Neural cell (in vitro differentiated cells): ENCODE measurements at regions not wholly inside any gene's neighbourhood (a gene's known extent, or its start where the extent isn't known, plus 50 kb on each side); places are given as distances from the start of the nearest gene placed in this dataset.

Source experiments
- H2AFZ ChIP-seq: fragments of 200-600, 300-800 bp; sonication (generic), shearing (Covaris generic); 2 replicates; pipeline ENCODE4 v1.6.0; 2014; ENCODE audit warnings: low read depth, mild to moderate bottlenecking, antibody characterized with exemption, low read length, moderate library complexity
- H3F3A ChIP-seq: fragments of 200-600 bp; shearing (Covaris generic); 2 replicates; pipeline ENCODE4 v1.6.1; 2016; ENCODE audit warnings: mild to moderate bottlenecking, moderate library complexity, mixed read lengths, antibody characterized with exemption, low read length; ENCODE audit not compliant: insufficient read depth, poor library complexity, severe bottlenecking
- H3K27ac ChIP-seq: fragments of 200-600, 300-800 bp; sonication (generic), shearing (Covaris generic); 2 replicates; pipeline ENCODE4 v1.5.1; 2014; ENCODE audit warnings: mild to moderate bottlenecking, low read length, moderate library complexity
- H3K27me3 ChIP-seq: fragments of 300-800, 200-600 bp; sonication (generic), shearing (Covaris generic); 2 replicates; pipeline ENCODE4 v1.6.0; 2014; ENCODE audit warnings: mild to moderate bottlenecking, low read depth, low read length, moderate library complexity; ENCODE audit not compliant: insufficient read depth
- H3K36me3 ChIP-seq: fragments of 300-800, 200-600 bp; sonication (generic), shearing (Covaris generic); 2 replicates; pipeline ENCODE4 v1.5.1; 2014; ENCODE audit warnings: mild to moderate bottlenecking, antibody characterized with exemption, low read length, moderate library complexity; ENCODE audit not compliant: insufficient read depth
- H3K4me2 ChIP-seq: fragments of 300-800, 200-600 bp; sonication (generic), shearing (Covaris generic); 2 replicates; pipeline ENCODE4 v1.6.0; 2014; ENCODE audit warnings: mild to moderate bottlenecking, low read length
- H3K4me3 ChIP-seq: fragments of 300-800, 200-600 bp; sonication (generic), shearing (Covaris generic); 2 replicates; pipeline ENCODE4 v1.5.1; 2014; ENCODE audit warnings: mild to moderate bottlenecking, low read length, moderate library complexity
- H3K79me2 ChIP-seq: fragments of 200-600 bp; shearing (Covaris generic); replicated peaks from 2 replicates; pipeline ENCODE4 v1.6.0; 2014; ENCODE audit warnings: mild to moderate bottlenecking, low read length, moderate library complexity; ENCODE audit not compliant: insufficient read depth
- H3K9ac ChIP-seq: fragments of 300-800, 200-600 bp; sonication (generic), shearing (Covaris generic); 2 replicates; pipeline ENCODE4 v1.6.1; 2016; ENCODE audit warnings: mild to moderate bottlenecking, low read length, mixed read lengths
- H3K9me2 ChIP-seq: fragments of 200-600 bp; shearing (Covaris generic); 2 replicates; pipeline ENCODE4 v1.6.1; 2016; ENCODE audit warnings: mild to moderate bottlenecking, low read length, mixed read lengths; ENCODE audit not compliant: insufficient read depth
- H3K9me3 ChIP-seq: fragments of 200-600, 300-800 bp; sonication (generic), shearing (Covaris generic); 2 replicates; pipeline ENCODE4 v1.6.1; 2016; ENCODE audit warnings: mild to moderate bottlenecking, mixed run types, low read length, moderate library complexity, mixed read lengths
- H4K20me1 ChIP-seq: fragments of 200-600 bp; shearing (Covaris generic); 2 replicates; pipeline ENCODE4 v1.6.1; 2016; ENCODE audit warnings: mild to moderate bottlenecking, mixed run types; ENCODE audit not compliant: insufficient read depth
- EP300 ChIP-seq: fragments of 450-650 bp; conservative IDR thresholded peaks from 2 replicates; pipeline ENCODE4 v1.6.1; 2014; ENCODE audit warnings: antibody characterized with exemption, mild to moderate bottlenecking, moderate library complexity; ENCODE audit not compliant: poor library complexity, severe bottlenecking
- EZH2 ChIP-seq: fragments of 200-600, 300-800 bp; shearing (Covaris generic), sonication (generic); IDR thresholded peaks from 2 replicates; pipeline ENCODE4 v1.6.1; 2014; ENCODE audit warnings: antibody characterized with exemption, low read length, borderline replicate concordance, mild to moderate bottlenecking; ENCODE audit not compliant: insufficient read depth, poor library complexity, severe bottlenecking
- MXI1 ChIP-seq: fragments of 450-650 bp; conservative IDR thresholded peaks from 2 replicates; pipeline ENCODE4 v1.6.1; 2014; ENCODE audit warnings: antibody characterized with exemption, mild to moderate bottlenecking; ENCODE audit not compliant: poor library complexity, severe bottlenecking
- POLR2AphosphoS5 ChIP-seq: IDR thresholded peaks from 2 replicates; pipeline ENCODE4 v1.6.1; 2012
- RAD21 ChIP-seq: fragments of 450-650 bp; conservative IDR thresholded peaks from 2 replicates; pipeline ENCODE4 v1.6.1; 2014; ENCODE audit warnings: antibody characterized with exemption, mild to moderate bottlenecking, moderate library complexity
- SMC3 ChIP-seq: fragments of 450-650 bp; conservative IDR thresholded peaks from 2 replicates; pipeline ENCODE4 v1.6.1; 2014; ENCODE audit warnings: antibody characterized with exemption, mild to moderate bottlenecking, moderate library complexity; ENCODE audit not compliant: poor library complexity
- TAF1 ChIP-seq: IDR thresholded peaks from 2 replicates; pipeline ENCODE4 v1.6.1; 2012; ENCODE audit warnings: low read depth
- TF ChIP-seq, protein P1 (sequence below): IDR thresholded peaks from 2 replicates; pipeline ENCODE4 v1.6.1; 2012; ENCODE audit warnings: borderline replicate concordance
- TF ChIP-seq, protein P2 (sequence below): fragments of 450-650 bp; IDR thresholded peaks from 2 replicates; pipeline ENCODE4 v1.5.1; 2014; ENCODE audit warnings: antibody characterized with exemption, mild to moderate bottlenecking, moderate library complexity; ENCODE audit not compliant: poor library complexity, severe bottlenecking

DNA sequence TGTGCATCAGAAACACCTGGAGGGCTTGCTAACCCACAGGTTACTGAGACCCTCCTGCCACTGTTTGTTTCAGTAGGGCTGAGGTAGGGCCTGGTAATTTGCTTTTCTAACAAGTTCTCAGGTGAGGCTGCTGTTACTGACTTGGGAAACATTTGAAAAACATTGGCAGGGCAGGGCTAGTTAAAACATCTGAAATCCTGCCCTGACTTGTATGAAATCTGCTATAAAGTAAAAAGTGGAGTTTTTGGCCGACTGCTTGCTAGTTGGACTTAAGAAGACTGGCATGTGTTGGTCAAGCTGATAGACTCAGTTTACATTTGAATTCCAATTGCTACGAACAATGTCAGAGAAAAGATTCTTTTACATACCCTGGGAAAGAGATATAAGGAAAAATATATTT lies 111.6 kb upstream of the DLX2 start:
- Histone ChIP-seq H2AFZ (no peak overlapping the region), H3K4me2 (no peak overlapping the region), H3K9ac (no peak overlapping the region), H3F3A (no peaks in the 10 kb centered on the region), H4K20me1 (no peaks in the 10 kb centered on the region), H3K9me3 (no peaks in the 10 kb centered on the region), H3K36me3 (no peaks in the 10 kb centered on the region), H3K9me2 (no peaks in the 10 kb centered on the region), H3K27ac (no peak overlapping the region), H3K27me3 (no peaks in the 10 kb centered on the region), H3K4me3 (no peak overlapping the region), H3K79me2 (no peaks in the 10 kb centered on the region)
- TF ChIP-seq RAD21 (no peak), EP300 (no peak), MXI1 (no peak), EZH2 (no peak), POLR2AphosphoS5 (no peak), SMC3 (no peak), TAF1 (no peak)
- TF ChIP-seq, protein P1, sequence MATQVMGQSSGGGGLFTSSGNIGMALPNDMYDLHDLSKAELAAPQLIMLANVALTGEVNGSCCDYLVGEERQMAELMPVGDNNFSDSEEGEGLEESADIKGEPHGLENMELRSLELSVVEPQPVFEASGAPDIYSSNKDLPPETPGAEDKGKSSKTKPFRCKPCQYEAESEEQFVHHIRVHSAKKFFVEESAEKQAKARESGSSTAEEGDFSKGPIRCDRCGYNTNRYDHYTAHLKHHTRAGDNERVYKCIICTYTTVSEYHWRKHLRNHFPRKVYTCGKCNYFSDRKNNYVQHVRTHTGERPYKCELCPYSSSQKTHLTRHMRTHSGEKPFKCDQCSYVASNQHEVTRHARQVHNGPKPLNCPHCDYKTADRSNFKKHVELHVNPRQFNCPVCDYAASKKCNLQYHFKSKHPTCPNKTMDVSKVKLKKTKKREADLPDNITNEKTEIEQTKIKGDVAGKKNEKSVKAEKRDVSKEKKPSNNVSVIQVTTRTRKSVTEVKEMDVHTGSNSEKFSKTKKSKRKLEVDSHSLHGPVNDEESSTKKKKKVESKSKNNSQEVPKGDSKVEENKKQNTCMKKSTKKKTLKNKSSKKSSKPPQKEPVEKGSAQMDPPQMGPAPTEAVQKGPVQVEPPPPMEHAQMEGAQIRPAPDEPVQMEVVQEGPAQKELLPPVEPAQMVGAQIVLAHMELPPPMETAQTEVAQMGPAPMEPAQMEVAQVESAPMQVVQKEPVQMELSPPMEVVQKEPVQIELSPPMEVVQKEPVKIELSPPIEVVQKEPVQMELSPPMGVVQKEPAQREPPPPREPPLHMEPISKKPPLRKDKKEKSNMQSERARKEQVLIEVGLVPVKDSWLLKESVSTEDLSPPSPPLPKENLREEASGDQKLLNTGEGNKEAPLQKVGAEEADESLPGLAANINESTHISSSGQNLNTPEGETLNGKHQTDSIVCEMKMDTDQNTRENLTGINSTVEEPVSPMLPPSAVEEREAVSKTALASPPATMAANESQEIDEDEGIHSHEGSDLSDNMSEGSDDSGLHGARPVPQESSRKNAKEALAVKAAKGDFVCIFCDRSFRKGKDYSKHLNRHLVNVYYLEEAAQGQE = no peak
- TF ChIP-seq, protein P2, sequence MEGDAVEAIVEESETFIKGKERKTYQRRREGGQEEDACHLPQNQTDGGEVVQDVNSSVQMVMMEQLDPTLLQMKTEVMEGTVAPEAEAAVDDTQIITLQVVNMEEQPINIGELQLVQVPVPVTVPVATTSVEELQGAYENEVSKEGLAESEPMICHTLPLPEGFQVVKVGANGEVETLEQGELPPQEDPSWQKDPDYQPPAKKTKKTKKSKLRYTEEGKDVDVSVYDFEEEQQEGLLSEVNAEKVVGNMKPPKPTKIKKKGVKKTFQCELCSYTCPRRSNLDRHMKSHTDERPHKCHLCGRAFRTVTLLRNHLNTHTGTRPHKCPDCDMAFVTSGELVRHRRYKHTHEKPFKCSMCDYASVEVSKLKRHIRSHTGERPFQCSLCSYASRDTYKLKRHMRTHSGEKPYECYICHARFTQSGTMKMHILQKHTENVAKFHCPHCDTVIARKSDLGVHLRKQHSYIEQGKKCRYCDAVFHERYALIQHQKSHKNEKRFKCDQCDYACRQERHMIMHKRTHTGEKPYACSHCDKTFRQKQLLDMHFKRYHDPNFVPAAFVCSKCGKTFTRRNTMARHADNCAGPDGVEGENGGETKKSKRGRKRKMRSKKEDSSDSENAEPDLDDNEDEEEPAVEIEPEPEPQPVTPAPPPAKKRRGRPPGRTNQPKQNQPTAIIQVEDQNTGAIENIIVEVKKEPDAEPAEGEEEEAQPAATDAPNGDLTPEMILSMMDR = no peak

DNA sequence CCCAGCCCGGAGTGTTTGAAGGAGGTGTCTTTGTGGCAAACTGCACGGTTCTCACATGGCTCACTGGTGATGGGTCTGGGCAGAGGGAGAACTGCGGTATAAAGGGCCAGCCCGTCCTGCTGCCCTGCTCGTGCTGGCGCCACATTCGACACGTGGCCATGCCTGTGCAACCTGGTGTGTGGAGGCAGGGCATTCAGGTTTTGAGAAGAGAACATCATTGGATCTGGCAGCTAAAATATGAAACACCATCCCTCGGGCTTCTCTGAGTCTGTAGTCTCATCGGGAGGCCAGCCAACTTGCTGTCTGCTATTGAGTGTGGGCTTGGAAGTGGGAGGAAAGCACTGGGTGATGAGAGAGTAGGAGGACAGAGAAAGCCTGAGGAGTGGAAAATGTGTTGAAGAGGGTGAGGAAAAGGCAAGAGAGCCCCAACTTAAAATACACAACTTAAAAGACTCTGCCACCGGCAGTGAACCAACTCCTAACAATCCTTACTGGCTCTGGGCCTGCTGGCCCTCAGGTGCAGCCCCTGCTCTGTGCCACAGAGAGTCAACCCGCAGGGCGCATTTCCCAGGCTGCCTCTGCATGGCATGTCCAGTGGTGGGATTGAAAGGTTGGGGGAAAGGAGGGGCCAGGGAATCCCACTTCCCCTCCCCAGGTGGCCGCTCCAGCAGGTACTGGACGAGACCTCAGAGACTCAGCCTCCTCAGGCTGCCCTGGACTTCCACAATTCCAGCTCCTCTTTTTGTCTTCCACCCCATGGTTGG lies 112.7 kb upstream of the DLX2 start:
- peak overlapping the region; percentile 36 for H3K4me3 ChIP-seq
- H3K27ac ChIP-seq = peak overlapping the region; percentile 72
- H3K4me2 ChIP-seq = peak overlapping the region; percentile 38
- no peaks in the 10 kb centered on the region for H3F3A ChIP-seq
- TF ChIP-seq EP300 (no peak), RAD21 (no peak), SMC3 (no peak), POLR2AphosphoS5 (no peak)
- TF ChIP-seq, protein P2 = no peak
- TF ChIP-seq, protein P1 = no peak
- peak overlapping the region; percentile 7 for H2AFZ ChIP-seq
- H3K9me3 ChIP-seq = no peaks in the 10 kb centered on the region
- H3K9me2 ChIP-seq = no peaks in the 10 kb centered on the region
- no peaks in the 10 kb centered on the region for H3K79me2 ChIP-seq
- H3K27me3 ChIP-seq = no peaks in the 10 kb centered on the region
- no peaks in the 10 kb centered on the region for H4K20me1 ChIP-seq
- no peak overlapping the region for H3K9ac ChIP-seq
- no peaks in the 10 kb centered on the region for H3K36me3 ChIP-seq
